Epithelial cell of esophagus (primary cell): ENCODE measurements at regions not wholly inside any gene's neighbourhood (a gene's known extent, or its start where the extent isn't known, plus 50 kb on each side); places are given as distances from the start of the nearest gene placed in this dataset.

Experiments used
- DNase-seq: peaks from one replicate; pipeline ENCODE4 v3.0.0; 2010; ENCODE audit warnings: low read depth
- H3K4me3 ChIP-seq: 2 replicates; pipeline ENCODE4 v1.5.1; 2011; ENCODE audit warnings: mild to moderate bottlenecking, low read length, control low read depth
- CTCF ChIP-seq: IDR thresholded peaks from 2 replicates; pipeline ENCODE4 v1.5.1; 2011; ENCODE audit warnings: low read depth, mild to moderate bottlenecking, low read length, control low read depth, inconsistent platforms; ENCODE audit not compliant: insufficient read depth; ENCODE audit errors: missing control alignments

DNA sequence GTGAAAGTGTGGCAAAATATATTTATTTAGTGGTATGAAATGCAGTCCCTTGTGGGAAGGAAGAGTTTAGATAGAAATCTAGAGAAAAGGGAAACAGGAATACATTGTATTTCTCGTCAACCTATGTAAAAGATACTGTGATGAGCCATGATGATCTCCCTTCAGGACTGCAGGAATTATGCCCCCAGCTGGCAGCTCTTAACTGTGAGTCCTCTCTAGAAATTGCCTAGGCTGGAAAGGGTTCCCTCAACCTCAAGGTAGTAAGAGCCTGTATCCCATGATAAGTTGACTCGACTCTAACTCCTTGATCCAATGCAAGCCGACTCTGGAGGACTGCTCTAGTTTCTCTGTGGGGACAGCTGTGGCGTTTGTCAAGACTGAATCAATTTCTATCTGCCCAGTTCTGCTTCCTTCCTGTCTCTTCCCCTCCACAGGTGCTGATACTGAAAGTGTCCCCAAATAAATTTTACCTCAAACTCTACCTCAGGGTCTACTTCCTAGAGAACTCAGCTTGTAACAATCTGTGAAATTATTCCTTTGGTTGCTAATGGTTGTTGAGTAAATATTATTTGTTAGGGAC lies 897.3 kb downstream of the METTL15 start:
- TF ChIP-seq CTCF, result peak; percentile 3
- no peak overlapping the region for H3K4me3 ChIP-seq
- DNase-seq, result peak; percentile 15

GRCh38 chr11:29002816-29003215 lies 894.6 kb downstream of the METTL15 start:
- H3K4me3 ChIP-seq, result no peak overlapping the region
- DNase-seq, result no peak
- no peak for TF ChIP-seq CTCF

- DNase-seq, result no peak
- no peak overlapping the region for H3K4me3 ChIP-seq
- TF ChIP-seq CTCF, result no peak
Observed at GRCh38 chr11:28999620-29000019, 891.4 kb downstream of the METTL15 start.

GRCh38 chr11:28992996-28993395 lies 884.8 kb downstream of the METTL15 start:
- TF ChIP-seq CTCF, result no peak
- no peak overlapping the region for H3K4me3 ChIP-seq
- no peak for DNase-seq

DNA sequence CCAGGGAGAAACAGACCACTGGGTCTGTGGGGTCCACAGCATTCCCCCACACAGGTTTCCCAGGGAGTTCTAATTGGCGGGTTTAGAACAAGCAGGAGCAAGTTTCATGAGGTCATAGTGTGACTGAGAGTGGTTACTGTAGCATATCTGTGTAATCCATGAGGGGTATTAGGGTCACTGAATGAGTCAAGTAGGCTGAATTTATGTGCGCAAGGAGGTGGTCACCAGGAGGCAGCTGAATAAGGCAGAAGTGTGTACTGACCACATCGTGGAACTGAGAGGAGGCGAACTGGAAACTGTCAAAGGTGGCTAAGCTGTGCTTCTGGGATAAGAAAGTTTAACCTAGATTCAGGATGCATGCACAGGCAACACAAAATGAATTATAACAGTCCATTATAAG lies 876.0 kb downstream of the METTL15 start:
- no peak for DNase-seq
- no peak for TF ChIP-seq CTCF
- H3K4me3 ChIP-seq, result no peak overlapping the region

DNA sequence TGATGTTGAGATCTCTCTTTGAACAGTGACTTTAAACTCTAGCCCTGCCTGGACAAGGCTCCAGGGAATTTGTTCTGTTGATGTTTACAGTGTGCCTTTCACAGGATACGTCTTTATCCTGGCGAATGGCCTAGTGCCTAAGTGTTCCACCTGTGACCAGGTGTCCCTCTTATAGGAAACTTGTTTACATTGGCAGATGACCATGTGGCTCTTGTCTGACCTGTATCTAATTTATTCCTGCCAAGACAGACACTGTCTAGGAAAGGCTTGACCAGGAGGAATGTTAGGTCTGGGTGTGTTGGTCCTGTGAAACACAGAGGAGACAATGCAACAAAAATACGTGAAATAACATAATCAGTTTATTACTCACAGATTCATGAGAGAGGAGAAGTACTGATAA lies 875.6 kb downstream of the METTL15 start:
- DNase-seq, result no peak
- H3K4me3 ChIP-seq, result no peak overlapping the region
- TF ChIP-seq CTCF, result no peak

GRCh38 chr11:28981381-28981780 lies 873.2 kb downstream of the METTL15 start:
- TF ChIP-seq CTCF, result no peak
- peak; percentile 35 for DNase-seq
- no peak overlapping the region for H3K4me3 ChIP-seq
